ENCODE measurements at regions not wholly inside any gene's neighbourhood (a gene's known extent, or its start where the extent isn't known, plus 50 kb on each side); places are given as distances from the start of the nearest gene placed in this dataset.

DNA sequence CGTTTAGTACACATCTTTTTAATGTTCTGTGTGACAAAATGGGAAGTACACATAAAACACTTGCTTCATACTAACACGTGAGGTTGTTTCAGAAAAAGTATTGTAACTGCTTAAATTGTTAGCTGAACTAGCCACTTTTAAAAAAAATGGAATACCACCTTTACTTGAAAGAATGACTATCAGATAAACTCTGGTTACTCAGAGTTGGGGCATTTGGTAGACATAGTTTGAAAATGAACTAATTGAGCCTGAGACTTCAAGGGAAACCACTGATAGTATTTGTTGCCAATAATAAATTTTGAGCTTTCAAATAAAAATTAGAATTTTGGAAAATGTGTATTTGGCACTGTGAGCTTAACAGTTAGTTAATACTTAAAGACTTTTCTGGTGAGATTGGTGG, 103.0 kb upstream of the FBXO11 start:
- Histone ChIP-seq H3K27me3 (no peaks in the 10 kb centered on the region), H3K4me3 (no peak overlapping the region), H3K9me3 (no peaks in the 10 kb centered on the region), H3K36me3 (no peaks in the 10 kb centered on the region), H3K9ac (ENCODE audit: low read depth in 2 of 2, low read length in 2 of 2) (no peak overlapping the region), H3K4me1 (no peaks in the 10 kb centered on the region), H3K27ac (no peak overlapping the region)
- no peak for DNase-seq
- TF ChIP-seq, protein P1, sequence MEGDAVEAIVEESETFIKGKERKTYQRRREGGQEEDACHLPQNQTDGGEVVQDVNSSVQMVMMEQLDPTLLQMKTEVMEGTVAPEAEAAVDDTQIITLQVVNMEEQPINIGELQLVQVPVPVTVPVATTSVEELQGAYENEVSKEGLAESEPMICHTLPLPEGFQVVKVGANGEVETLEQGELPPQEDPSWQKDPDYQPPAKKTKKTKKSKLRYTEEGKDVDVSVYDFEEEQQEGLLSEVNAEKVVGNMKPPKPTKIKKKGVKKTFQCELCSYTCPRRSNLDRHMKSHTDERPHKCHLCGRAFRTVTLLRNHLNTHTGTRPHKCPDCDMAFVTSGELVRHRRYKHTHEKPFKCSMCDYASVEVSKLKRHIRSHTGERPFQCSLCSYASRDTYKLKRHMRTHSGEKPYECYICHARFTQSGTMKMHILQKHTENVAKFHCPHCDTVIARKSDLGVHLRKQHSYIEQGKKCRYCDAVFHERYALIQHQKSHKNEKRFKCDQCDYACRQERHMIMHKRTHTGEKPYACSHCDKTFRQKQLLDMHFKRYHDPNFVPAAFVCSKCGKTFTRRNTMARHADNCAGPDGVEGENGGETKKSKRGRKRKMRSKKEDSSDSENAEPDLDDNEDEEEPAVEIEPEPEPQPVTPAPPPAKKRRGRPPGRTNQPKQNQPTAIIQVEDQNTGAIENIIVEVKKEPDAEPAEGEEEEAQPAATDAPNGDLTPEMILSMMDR (IDR thresholded peaks at IDR 0.05) = no peak
- intact Hi-C loops (cut with DNase I) = no loop called here

DNA sequence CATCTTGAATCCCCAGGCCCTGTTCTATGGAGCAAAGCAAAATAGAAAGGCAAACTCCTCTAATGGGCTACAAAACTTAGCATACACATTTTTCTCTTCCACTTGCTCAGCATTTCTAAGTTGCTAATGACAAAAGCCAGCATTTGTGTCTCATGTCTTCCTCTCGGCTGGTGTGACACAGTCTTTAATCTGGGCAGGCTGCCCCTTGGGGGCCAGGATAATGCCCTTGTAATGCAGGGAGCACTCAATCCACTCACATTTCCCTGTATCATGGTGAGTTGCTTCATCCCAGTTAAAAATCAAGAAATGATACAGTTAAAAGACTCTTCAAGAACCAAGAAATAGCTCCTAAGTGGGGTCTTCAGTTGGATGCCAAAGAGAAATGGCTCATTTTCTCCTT, 109.1 kb upstream of the FBXO11 start:
- Histone ChIP-seq H3K4me1 (no peaks in the 10 kb centered on the region), H3K27me3 (no peaks in the 10 kb centered on the region), H3K9ac (ENCODE audit: low read depth in 2 of 2, low read length in 2 of 2) (no peak overlapping the region), H3K27ac (no peak overlapping the region), H3K9me3 (no peaks in the 10 kb centered on the region), H3K36me3 (no peaks in the 10 kb centered on the region), H3K4me3 (no peak overlapping the region)
- TF ChIP-seq, protein P1 (IDR thresholded peaks at IDR 0.05) = no peak
- no peak for DNase-seq
- intact Hi-C loops (cut with DNase I) = no loop called here

DNA sequence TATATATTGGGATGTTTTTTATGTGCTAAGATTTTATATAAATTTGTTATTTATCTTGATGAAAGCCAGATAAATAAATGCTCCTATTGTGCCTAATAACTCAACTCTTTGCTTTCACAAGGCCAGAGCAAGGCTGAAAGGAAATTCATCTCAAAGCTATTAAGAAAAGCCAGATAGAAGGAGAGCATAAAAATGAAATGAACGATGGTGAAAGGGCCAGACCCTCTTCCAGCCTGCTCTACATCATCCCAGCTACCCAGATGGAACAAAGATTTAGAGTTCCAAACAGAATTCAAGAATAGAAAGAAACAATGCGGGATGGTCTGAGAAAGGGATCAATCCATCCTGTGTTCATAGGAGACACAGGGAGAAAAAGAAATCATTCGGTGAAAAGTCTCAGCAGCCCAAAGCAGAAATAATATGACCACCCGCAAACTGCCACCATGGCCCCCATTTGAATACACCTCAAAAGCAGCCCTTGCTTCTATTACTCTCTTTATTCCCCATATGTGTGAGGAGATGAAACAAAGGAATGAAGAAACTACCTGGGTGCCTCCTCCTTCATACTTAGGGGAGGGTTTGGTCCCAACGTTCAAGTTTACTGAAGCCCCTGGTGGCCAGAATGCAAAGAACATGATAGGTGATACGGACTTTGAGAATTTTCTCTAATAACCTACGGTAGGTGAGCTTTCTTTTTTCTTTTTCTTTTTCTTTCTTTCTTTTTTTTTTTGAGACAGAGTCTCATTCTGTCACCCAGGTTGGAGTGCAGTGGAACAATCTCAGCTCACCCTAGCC, 110.1 kb upstream of the FBXO11 start:
- DNase-seq = no peak
- H3K27ac ChIP-seq = no peak overlapping the region
- H3K4me3 ChIP-seq = no peak overlapping the region
- intact Hi-C loops (cut with DNase I) = no loop called here
- H3K9ac ChIP-seq (ENCODE audit: low read depth in 2 of 2, low read length in 2 of 2) = no peak overlapping the region
- H3K9me3 ChIP-seq = no peaks in the 10 kb centered on the region
- no peaks in the 10 kb centered on the region for H3K4me1 ChIP-seq
- no peaks in the 10 kb centered on the region for H3K27me3 ChIP-seq
- no peaks in the 10 kb centered on the region for H3K36me3 ChIP-seq
- TF ChIP-seq, protein P1 (IDR thresholded peaks at IDR 0.05) = no peak

DNA sequence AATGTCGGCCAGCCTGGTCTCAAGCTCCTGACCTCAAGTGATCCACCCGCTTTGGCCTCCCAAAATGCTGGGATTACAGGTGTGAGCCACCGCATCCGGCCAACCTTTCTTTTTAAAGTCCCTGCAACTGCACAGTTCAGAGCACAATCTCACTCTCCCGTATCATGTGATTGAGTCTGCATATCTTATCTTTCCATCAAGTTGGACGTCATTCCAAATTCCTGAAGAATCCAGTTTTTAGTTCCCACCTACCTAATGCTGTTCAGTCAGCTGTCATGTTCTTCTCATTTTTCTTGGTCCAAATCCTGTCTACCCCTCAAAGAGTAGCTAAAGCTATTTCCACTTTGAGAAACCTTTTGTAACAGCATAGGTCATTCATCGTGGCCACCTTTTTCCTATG, 110.8 kb upstream of the FBXO11 start:
- no peaks in the 10 kb centered on the region for H3K27me3 ChIP-seq
- H3K27ac ChIP-seq = no peak overlapping the region
- no peak overlapping the region for H3K9ac ChIP-seq (ENCODE audit: low read depth in 2 of 2, low read length in 2 of 2)
- no peak overlapping the region for H3K4me3 ChIP-seq
- no peaks in the 10 kb centered on the region for H3K9me3 ChIP-seq
- intact Hi-C loops (cut with DNase I) = no loop called here
- DNase-seq = no peak
- TF ChIP-seq, protein P1 (IDR thresholded peaks at IDR 0.05) = no peak
- no peaks in the 10 kb centered on the region for H3K36me3 ChIP-seq
- H3K4me1 ChIP-seq = no peaks in the 10 kb centered on the region

DNA sequence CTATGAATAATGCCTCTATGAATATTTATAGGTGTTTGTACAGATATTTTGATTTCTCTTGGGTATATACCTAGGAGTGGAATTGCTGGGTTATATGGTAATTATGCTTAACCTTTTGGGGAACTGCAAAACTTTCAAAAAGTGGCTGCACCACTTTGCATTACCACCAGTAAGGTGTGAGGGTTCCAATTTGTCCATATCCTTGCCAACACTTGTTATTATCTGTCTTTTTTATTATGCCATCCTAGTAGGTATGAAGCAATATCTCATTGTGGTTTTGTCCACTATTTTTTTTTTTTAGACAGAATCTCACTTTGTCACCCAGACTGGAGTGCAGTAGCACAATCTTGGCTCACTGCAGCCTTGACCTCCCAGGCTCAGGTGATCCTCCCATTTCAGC, 112.2 kb upstream of the FBXO11 start:
- no peaks in the 10 kb centered on the region for H3K27me3 ChIP-seq
- no peak overlapping the region for H3K4me3 ChIP-seq
- no peaks in the 10 kb centered on the region for H3K9me3 ChIP-seq
- H3K9ac ChIP-seq (ENCODE audit: low read depth in 2 of 2, low read length in 2 of 2) = no peak overlapping the region
- H3K4me1 ChIP-seq = no peaks in the 10 kb centered on the region
- intact Hi-C loops (cut with DNase I) = no loop called here
- TF ChIP-seq, protein P1 (IDR thresholded peaks at IDR 0.05) = no peak
- H3K36me3 ChIP-seq = no peaks in the 10 kb centered on the region
- no peak overlapping the region for H3K27ac ChIP-seq
- DNase-seq = no peak

Data from colonic mucosa (tissue), 4 donors.